HuH-7 (cell line): ENCODE measurements at regions not wholly inside any gene's neighbourhood (a gene's known extent, or its start where the extent isn't known, plus 50 kb on each side); places are given as distances from the start of the nearest gene placed in this dataset.
"Not testable (repeated sequence)": the region's sequence is repeated elsewhere in the genome, so short reads cannot be mapped to it uniquely, and the experiment has no call there.

Experiments
- DNase-seq: peaks from one replicate; pipeline ENCODE4 v3.0.0; 2011; ENCODE audit warnings: low spot score

DNA sequence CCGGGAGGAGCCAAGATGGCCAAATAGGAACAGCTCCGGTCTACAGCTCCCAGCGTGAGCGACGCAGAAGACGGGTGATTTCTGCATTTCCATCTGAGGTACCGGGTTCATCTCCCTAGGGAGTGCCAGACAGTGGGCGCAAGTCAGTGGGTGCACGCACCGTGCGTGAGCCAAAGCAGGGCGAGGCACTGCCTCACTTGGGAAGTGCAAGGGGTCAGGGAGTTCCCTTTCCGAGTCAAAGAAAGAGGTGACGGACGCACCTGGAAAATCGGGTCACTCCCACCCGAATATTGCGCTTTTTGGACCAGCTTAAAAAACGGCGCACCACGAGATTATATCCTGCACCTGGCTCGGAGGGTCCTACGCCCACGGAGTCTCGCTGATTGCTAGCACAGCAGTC, 400.8 kb upstream of the KLHL29 start:
- DNase-seq: not testable (repeated sequence)

DNA sequence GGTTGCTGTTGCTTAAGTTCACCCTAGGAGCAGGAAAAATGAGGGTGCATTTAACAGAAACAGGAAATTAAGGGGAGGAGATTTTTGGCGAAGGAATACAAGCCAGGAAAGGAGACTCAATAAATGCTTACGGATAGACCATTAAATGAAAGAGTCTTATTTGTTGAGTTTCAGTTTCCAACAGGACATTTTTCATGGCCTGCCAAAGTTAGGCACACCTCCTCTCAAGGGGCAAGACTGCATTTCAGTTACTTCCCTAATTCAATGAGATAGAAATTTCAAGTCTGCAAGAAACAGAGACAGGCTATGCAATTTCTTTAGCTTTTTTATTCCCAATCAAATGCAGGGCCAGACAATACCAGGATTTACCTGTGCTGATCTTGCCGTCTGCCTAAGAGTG, 394.7 kb upstream of the KLHL29 start:
- no peak for DNase-seq

DNA sequence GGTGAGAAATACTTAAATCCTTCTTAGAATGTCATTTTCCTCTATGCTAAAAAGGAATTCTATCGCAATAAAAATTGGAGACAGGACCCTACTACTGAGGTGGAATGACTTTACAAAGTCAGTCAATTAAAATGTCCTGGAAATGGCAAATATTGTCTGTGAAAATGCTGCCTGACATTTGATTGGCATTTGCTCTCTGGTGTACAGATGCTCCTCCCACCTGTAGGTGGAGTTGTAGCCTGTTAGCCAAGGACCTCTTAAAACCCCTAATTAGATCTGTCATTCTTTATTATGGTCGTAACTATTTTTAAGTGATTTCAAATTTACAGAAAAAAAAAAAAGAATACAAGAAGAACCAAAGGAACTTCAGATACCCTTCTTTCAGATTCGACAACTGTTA, 393.1 kb upstream of the KLHL29 start:
- DNase-seq: no peak

DNA sequence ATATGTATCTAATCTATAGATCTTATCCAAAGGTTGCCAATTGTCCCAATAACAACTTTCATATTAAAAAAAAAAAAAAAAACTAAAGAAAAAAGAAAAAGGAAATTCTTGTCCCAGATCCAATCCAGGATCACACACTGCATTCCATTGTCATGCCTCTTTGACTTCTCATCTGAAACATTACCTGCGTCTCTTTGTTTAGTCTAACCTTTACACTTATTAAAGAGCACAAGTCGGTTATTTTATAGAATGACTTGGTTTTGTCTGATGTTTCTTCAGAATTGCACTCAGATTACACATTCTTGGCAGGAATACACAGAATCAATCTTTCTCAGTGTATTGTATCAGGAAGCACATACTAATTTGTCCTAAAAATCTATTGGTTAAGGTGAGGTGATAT, 392.5 kb upstream of the KLHL29 start:
- no peak for DNase-seq

DNA sequence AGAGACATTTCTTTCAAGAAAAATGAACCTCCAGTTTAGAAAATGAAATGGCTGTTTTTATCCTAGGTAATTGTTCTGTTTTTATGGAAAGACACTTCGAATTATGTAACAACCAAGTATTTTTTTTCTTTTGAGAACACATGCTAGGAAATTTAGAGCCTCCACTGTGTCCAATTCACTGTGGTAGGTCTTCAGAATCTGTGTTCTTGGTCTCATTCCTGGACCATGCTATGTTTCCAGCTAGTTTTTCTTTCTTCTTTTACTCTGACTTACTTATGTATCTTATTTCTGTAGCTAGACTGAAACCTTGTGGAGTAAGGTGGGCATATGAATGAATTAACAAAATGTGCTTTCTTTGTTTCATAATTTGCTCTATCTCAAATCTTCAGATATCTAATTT, 391.7 kb upstream of the KLHL29 start:
- no peak for DNase-seq

DNA sequence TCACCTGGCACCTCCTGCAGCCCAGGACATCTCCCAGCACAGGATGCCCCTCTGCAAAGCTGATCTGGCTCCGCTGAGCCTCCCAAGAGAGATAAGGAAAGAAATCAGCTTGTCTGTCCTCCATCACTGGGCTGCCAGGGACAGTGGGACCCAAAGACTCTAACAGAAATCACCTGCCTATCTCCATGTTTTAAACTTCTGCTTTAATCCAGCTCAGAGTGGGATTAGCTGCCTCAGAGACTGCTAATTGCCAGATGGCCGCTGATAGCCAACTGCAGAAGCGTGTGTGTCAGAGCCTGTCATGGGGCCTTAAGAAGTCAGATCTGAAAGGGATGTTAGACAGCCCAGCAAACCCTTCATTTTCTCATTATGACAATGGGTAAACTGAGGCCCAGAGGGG, 389.4 kb upstream of the KLHL29 start:
- DNase-seq: no peak

DNA sequence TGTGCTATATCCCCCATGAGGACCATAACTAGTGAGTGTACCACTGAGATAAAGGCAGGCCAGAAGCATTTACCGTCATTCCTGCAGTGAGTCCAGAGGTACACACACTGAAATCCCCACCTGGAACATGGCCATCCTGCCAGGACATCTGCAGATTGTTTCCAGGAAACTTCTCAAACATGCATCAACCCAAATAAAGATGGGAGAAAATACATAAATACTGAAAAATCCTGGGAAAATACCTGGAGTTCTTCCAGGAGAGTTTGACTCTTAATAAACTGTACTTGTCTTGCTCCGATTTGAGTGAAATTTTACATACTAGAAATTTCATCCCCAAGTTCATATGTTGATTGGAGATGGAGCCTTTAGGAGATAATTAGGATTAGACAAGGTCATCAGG, 388.1 kb upstream of the KLHL29 start:
- DNase-seq: no peak

DNA sequence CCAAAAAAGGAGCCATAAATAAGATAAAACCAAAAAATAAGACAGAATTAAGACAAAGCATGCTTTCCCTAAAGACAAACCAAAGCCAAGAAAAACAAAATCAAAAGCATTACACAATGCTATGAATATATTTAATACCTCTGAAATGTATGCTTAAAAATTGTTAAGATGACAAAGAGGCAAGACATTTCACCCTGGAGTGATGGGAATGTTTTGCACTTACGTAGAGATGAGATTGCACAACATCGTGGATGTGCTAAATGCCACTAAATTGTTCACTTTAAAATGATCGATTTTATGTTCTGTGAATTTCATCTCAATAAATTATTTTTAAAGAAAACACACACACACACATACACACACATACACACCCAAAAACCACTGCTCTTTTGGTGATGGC, 386.6 kb upstream of the KLHL29 start:
- DNase-seq: no peak

DNA sequence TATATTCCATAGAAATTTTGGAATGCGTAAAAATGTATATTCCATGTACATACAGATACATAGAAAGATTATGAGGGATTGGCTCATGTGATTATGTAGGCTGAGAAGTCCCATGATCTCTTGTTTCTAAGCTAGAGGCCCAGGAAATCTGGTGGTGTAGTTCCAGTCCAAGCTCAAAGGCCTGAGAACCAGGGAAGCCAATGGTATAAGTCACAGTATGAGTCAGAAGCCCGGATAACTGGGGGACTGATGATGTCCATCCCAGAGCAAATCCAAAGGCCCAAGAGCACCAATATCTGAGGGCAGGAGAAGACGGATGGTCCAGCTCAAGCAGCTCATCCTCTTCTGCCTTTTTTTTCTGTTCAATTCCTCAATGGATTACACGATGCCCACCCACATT, 385.0 kb upstream of the KLHL29 start:
- DNase-seq: no peak

DNA sequence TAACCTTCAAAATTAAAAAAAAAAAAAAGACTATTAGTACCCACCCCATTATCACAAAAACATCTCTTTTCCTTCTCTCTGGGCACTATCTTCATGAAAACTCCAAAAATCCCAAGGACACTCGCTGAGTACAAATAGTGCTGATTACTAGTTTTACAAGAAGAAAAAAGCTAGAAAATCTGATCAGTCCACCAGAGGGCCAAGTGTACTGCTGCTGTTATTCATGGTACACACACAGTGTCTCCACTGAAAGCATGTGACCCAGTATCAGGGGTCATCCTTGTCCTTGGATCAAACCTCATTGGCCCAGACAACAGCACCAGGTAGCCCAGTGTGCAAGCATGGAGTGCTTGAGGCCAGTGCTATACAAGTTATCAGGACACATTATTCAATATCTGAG, 382.7 kb upstream of the KLHL29 start:
- no peak for DNase-seq

DNA sequence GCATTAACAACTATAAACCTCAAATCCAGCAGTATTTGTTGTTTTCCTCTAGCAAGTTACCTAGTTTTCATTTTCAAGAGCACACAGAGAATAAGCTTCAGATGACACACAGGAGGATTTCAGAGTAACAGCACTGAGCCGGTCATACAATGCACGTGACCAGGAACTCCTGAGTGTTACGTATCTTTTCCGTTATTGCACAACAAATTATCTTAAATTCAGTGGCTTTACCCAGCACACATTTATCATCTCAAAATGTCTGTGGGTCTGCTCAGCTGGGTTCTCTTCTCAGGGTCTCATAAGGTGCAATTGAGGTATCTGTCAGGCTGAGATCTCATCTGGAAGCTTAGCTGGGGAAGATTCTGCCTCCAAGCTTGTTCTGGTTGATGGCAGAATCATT, 379.5 kb upstream of the KLHL29 start:
- DNase-seq: no peak

DNA sequence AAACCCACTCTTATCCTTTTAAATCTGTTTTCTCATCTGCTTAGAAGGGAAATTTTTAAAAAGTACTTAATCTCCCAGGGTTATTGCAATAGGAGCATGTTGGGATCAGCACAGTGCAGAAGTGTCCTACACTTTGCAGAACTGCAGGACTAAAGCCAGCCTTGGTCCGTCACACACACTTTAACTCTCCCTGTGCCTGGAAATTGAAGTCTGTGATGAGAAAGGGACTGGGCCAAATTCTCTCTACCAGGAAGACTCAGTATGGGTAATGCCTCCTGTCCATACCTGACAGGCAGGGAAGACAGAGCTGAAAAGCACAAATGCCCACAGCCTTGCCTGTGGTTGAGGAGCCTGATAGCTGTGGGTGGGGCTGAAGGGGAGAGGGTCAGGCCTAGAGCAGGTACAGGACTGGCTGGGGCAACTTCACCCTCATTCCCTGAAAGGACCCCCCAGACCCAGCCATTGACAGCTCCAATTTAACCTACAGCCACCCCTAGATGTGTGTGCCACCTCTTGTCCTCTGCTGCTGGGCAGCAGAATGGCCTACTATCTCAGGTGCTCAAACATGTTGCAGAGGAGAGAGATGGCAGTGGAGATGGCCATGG, 377.2 kb upstream of the KLHL29 start:
- no peak for DNase-seq

DNA sequence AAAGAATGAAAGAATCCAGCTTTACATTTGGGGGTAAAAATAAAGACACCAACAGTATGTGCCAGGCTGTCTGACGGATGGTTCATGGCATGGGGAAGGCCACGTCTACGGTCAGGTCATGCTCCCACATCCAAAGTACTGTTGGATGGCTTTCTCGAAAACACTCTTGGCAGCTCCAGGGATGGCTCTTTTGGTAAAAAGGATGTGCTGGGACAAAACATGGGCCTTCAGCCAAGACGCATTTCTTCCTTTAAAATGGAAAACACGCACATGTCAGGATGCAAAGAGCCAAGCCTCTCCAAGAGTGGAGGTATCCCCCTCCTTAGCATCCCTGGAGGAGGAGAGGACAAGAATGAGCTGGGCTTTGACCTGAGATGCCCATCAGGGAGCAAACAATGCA, 376.5 kb upstream of the KLHL29 start:
- DNase-seq: no peak

DNA sequence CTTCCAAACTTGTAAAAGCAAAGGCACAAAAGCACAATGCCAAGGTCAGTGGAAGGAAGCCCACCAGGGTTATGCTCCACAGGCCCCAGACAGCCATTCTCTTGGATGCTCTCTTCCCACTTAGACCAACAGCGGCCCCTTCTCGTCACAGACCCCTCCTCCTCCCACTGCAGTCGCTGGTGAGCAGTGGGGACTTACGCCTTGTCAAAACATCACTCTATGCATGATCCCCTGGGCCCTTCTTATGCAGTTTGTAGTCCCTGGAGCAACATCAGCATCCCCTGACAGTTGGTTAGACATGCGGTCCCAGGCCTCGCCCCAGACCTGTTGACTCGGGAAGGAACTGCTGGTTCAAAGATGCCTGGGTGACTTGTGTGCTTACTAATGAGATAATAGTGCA, 376.0 kb upstream of the KLHL29 start:
- no peak for DNase-seq

DNA sequence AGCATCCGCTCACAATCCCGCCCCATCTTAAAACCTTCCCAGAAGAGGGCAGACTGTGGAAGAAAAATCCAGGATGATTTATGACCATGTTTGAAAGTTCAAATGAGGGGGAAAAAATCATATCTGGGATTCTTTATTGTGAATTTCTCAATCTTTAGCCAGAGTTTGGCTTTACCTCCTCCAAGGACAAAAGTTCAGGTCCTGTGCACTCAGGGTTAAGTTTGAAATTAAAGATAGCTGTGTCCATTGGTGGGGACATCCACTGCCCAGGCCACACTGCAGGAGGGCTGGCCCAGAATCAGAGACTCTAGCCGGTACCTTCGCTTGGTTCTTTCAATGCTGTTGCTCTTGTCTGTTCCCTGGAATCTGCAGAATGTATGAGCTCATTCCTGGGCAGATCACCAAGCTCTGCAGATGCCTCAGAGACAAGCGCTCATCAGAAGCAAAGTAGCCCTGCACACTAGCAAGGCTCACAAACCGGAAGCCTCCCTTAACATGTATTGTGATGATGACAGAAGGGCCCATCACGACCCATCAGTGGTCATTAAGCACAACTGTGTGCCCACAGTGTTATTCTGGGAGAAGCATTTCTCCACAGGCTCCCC, 375.3 kb upstream of the KLHL29 start:
- no peak for DNase-seq

DNA sequence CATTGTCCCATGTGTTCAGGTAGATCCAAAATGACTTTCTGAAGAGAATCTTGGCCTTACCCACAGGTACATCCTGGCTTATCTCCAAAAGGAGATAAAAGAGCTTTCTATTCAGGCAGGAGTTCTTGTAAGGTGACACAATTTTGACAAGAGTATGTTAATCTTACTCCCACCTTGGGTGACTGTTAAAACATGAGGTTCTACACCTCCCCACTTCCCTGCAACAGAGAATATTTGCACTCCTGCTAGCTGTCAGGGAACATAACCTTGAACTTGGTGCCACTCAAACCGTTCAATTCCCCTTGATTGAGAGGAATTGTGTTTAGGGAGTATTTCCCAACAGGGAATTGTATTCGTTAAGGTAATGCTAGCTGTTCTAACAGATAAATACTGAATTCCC, 372.5 kb upstream of the KLHL29 start:
- DNase-seq: no peak

DNA sequence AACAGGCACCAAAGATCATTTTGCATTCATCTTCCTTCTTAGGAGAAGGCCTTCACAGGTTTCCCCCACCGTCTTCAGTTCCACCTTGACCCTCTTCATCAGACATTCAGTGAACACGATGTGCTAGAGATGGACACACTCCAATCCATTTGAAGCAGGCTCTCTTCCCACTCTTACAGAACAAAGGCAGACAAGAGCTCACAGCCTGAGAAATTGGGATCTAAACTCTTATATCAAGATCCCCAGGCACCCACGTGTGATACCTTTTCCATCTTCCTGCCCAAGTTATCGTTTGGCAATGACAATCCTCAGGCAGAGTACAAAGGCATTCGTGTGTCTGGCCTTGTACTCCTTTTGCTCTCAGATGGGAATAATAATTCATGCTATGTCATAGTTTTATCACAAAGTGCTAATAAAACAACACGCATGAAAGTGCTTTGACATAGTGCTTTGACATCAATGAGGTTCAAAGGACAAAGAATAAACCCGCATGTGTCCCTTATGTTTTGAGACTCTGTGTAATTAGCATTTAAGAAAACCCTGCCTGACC, 369.3 kb upstream of the KLHL29 start:
- no peak for DNase-seq

DNA sequence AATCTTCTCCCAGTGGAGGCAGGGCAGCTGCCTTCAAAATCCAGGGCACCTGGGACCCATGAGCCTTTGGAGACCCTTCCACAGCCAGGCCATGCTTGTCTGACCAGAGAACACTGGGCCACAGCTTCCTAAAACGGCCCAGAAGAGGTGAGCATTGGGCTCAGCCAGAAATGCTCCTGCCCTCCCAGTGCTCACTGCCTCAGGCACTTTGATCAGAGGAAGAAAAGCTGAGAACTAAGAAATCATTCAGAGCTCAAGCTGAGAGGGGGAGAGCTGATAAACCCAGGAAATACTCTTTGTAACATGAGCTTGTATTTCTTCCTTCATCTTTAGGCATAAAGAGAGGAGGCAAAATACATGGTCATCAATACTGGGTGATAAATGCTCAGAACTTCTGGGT, 365.5 kb upstream of the KLHL29 start:
- no peak for DNase-seq

DNA sequence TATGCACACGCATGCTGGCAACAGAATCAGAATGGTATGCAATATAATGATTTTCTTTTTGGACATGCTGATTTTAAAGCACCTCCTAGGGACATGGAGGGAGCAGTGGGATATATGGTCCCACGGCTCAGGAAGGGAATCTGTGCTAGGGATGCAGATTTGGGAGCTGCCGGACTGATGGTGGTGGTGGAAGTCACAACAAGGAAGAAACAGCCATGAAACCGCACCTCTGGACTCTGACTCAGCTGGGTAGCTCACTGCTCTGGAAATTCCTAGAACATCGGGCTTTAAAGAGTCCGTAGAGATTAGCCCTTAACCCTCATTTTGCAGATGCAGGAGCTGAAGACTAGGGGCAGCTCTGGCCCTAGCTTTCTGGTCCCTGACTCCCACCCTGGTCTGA, 364.3 kb upstream of the KLHL29 start:
- no peak for DNase-seq

DNA sequence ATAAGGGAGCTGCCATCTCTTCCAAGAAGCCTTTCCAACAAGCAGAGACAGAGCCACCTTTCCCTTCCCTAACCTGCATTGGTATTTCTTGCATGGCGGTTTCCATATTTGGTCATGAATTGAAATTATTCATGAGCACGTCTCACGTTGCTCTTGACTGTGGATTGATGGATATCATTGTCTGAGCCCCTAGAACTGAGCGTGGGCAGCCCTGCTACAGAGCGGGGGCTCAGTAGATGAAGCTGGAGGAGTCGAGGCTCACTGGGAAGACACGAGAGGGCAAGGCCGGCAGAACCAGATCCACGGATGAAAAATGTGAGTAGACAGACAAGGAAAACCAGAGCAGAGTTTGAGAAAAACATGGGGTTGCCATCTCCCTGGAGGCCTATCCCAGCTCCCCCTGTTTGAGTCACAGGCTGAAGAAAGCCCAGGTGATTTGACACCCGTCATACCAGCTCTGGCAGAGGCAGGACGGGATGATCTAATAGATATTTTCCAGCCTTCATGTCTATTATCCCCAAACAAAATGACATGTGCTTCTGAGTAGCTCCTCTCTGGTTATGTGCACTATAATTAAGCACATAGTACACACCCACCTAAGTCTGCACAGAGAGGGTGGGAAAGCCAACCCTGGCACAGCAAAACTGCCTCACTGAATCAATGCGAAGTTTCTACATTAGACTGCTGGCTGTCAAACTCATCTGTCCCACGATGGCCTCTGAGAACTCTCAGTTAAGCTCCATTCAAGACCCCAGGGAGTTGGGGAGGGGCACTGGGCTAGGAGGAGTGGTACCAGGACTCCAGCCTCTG, 363.5 kb upstream of the KLHL29 start:
- DNase-seq: no peak

DNA sequence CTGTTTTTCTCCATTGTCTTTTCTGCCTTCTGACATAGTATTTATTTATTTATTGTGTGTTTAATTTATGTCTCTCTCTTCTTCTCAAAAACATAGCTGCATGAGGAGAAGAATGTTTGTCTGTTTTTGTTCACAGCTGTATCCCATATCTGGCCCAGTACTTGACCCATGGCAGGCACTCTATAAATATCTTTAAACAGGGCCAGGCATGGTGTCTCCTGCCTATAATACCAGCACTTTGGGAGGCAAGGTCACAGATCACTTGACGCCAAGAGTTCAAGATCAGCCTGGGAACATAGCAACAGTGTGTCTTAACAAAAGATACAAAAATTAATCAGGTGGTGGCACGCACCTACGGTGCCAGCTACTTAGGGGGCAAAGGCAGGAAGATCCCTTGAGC, 361.3 kb upstream of the KLHL29 start:
- DNase-seq: no peak

DNA sequence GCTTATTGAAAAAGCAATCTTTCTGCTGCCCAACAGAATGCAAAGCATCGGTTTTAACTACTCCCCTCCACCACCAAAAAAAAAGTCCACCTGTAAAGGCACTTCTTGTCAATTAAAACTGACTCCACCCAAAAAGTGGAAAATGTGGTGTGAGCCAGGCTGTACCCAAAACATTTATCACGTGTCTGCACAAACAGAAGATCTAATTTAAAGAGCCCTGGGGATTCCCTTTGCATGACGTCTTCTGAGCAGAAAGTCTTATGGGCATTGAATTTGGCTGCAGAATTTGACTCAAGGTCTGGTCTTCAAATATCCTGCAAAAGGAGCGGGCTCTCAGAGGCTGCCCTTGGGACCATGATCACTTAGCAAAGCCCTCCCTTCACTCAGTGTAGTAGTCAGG, 358.3 kb upstream of the KLHL29 start:
- DNase-seq: no peak

DNA sequence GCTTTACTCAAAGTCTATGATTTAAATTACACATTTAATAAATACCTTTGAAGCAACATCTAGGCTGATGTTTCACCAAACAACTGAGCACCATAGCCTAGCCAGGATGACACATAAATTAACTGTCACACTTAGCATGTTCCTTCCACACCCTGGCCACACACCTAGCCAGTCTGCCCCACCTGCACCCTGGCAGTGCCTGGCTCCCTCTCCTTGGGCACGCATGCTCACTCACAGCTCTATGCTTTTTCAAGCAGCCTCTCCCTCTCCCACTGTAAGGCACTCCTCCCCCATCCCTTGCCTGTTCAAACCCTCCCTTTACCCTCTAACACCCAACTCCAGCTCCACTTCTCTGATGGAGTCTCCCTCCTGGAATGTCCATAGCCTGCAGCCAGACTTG, 357.6 kb upstream of the KLHL29 start:
- no peak for DNase-seq
